ENCODE measurements at regions not wholly inside any gene's neighbourhood (a gene's known extent, or its start where the extent isn't known, plus 50 kb on each side); places are given as distances from the start of the nearest gene placed in this dataset.

DNA sequence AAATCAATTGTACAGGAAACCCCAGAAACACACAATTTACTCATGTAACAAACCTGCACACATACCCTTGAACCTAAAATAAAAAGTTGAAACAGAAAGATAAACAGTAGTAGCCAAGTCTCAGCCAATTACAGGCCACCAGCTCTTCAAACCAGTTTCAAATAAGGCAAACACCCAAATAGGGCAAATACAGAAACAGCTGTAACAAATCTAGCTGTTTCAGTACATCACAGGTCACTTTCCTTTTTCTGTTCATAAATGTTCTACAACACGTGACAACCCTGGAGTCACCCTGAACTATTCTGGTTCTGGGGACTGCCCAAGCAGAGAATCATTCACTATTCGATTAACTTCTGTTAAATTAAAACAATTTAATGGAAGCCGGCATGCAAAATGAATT is 329.0 kb downstream of the GJA1 start:
- TF ChIP-seq CTCF (conservative IDR thresholded peaks at IDR 0.05; ENCODE audit: low read length) = no peak
- no peak for DNase-seq (ENCODE audit: low read depth)
- H3K4me3 ChIP-seq (ENCODE audit: low read length) = no peak overlapping the region

- H3K4me3 ChIP-seq (ENCODE audit: low read length) = no peak overlapping the region
- no peak for TF ChIP-seq CTCF (conservative IDR thresholded peaks at IDR 0.05; ENCODE audit: low read length)
- no peak for DNase-seq (ENCODE audit: low read depth)
These were observed 329.6 kb downstream of the GJA1 start for GRCh38 chr6:121765060-121765459.

- no peak for DNase-seq (ENCODE audit: low read depth)
- no peak for TF ChIP-seq CTCF (conservative IDR thresholded peaks at IDR 0.05; ENCODE audit: low read length)
These were observed 331.8 kb downstream of the GJA1 start for GRCh38 chr6:121767211-121767610.

DNA sequence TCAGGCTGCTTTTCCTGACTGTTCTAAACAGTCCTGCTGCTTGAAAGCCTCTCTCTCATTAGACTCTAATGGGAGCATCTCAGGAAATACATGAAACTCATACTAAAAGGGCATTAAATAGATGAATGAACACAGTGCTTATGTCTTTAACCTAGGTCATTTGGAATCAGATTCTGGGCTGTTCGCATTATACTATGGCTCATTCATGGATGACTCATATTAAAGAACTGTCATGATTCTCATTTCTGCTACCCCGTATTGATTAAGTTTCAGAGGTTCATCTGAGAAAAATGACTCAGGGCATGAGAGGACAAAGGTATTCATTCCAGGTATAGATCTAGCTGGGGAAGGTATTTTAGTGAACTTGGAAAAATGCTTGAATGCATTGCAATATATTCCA is 335.5 kb downstream of the GJA1 start:
- H3K4me3 ChIP-seq (ENCODE audit: low read length) = no peak overlapping the region

More at GRCh38 chr6:121767211-121767610, 331.8 kb downstream of the GJA1 start:
- H3K4me3 ChIP-seq (ENCODE audit: low read length) = no peak overlapping the region

DNA sequence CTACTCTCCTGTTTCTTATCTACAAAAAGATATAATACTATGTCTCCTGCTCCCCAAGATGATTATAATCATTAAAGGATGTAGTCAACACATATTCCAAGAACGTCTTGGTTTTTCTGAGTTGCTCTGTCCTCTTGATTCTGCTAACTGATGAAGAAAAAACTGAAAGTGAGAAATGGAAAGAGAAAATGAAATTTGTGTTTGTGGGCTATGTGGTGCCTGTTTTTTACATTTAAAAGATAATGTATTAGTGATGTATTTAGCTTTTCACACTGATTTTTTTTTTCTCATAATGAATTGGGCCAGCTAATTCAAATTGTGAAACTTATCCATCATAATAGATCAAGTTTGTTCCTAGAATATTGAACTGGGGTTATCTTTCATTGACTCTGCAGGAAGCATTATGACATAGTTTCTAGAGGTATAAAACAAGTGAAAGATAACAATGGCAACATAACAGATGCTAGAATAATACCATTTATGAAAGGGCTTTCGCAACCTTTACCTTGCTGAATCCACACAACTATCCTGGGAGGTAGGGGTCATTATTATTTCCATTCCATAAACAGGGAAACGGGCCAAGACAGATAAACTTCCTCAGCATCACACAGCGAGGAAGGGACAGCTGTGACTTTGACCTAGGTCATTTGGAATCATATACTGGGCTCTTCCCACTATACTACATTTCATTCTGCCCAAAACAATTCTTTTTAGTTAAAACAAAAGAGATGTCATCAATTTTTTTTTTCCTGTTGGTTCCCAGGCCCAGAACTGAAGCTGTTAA is 336.7 kb downstream of the GJA1 start:
- H3K4me3 ChIP-seq (ENCODE audit: low read length) = no peak overlapping the region
- DNase-seq (ENCODE audit: low read depth) = no peak
- TF ChIP-seq CTCF (conservative IDR thresholded peaks at IDR 0.05; ENCODE audit: low read length) = no peak

More for the DNA sequence above, 335.5 kb downstream of the GJA1 start:
- no peak for TF ChIP-seq CTCF (conservative IDR thresholded peaks at IDR 0.05; ENCODE audit: low read length)
- no peak for DNase-seq (ENCODE audit: low read depth)

- H3K4me3 ChIP-seq (ENCODE audit: low read length) = no peak overlapping the region
- no peak for TF ChIP-seq CTCF (conservative IDR thresholded peaks at IDR 0.05; ENCODE audit: low read length)
- no peak for DNase-seq (ENCODE audit: low read depth)
These were observed 340.6 kb downstream of the GJA1 start for GRCh38 chr6:121776054-121776453.
